Mucosa of rectum (tissue), 2 donors: ENCODE measurements at regions not wholly inside any gene's neighbourhood (a gene's known extent, or its start where the extent isn't known, plus 50 kb on each side); places are given as distances from the start of the nearest gene placed in this dataset.

ENCODE experiments used
- H3K27ac ChIP-seq, 2 donors: one replicate each; pipeline ENCODE4 v1.7.0; 2013; ENCODE audit warnings: inconsistent platforms in 2 of 2, low read depth in 2 of 2, low read length in 2 of 2
- H3K27me3 ChIP-seq, 2 donors: one replicate each; pipeline ENCODE4 v1.7.0; 2013; ENCODE audit warnings: low read length in 2 of 2; ENCODE audit not compliant: control insufficient read depth in 2 of 2, insufficient read depth in 2 of 2
- H3K36me3 ChIP-seq, 2 donors: one replicate each; pipeline ENCODE4 v1.7.0; 2013; ENCODE audit warnings: low read length in 2 of 2; ENCODE audit not compliant: control insufficient read depth in 2 of 2, insufficient read depth in 2 of 2
- H3K4me1 ChIP-seq, 2 donors: one replicate each; pipeline ENCODE4 v1.7.0; 2013; ENCODE audit warnings: low read length in 2 of 2, mild to moderate bottlenecking in 1 of 2; ENCODE audit not compliant: control insufficient read depth in 2 of 2, insufficient read depth in 2 of 2
- H3K4me3 ChIP-seq, 2 donors: one replicate each; pipeline ENCODE4 v1.7.0; 2013; ENCODE audit warnings: low read length in 2 of 2
- H3K9ac ChIP-seq, 2 donors: one replicate each; pipeline ENCODE4 v1.7.0; 2013; ENCODE audit warnings: low read length in 2 of 2, low read depth in 1 of 2, mild to moderate bottlenecking in 1 of 2
- H3K9me3 ChIP-seq, 2 donors: one replicate each; pipeline ENCODE4 v1.7.0; 2013; ENCODE audit warnings: low read length in 2 of 2; ENCODE audit not compliant: control insufficient read depth in 2 of 2
- donor health status: healthy.
- donor health status: Normal muscosa, but diverticular disease.

GRCh38 chr6:119598883-119599282, 249.3 kb upstream of the MAN1A1 start:
- no peaks in the 10 kb centered on the region for H3K4me1 ChIP-seq
- H3K36me3 ChIP-seq: no peaks in the 10 kb centered on the region
- no peak overlapping the region for H3K9ac ChIP-seq
- H3K27ac ChIP-seq: no peak overlapping the region
- no peaks in the 10 kb centered on the region for H3K9me3 ChIP-seq
- H3K27me3 ChIP-seq: no peaks in the 10 kb centered on the region
- no peak overlapping the region for H3K4me3 ChIP-seq

GRCh38 chr6:119594907-119595306, 245.3 kb upstream of the MAN1A1 start:
- H3K27me3 ChIP-seq: no peaks in the 10 kb centered on the region
- no peaks in the 10 kb centered on the region for H3K9me3 ChIP-seq
- no peak overlapping the region for H3K4me3 ChIP-seq
- no peaks in the 10 kb centered on the region for H3K4me1 ChIP-seq
- no peaks in the 10 kb centered on the region for H3K36me3 ChIP-seq
- H3K27ac ChIP-seq: no peak overlapping the region
- H3K9ac ChIP-seq: no peak overlapping the region

GRCh38 chr6:119591235-119591634, 241.7 kb upstream of the MAN1A1 start:
- no peaks in the 10 kb centered on the region for H3K36me3 ChIP-seq
- no peaks in the 10 kb centered on the region for H3K9me3 ChIP-seq
- H3K27me3 ChIP-seq: no peaks in the 10 kb centered on the region
- H3K4me1 ChIP-seq: no peaks in the 10 kb centered on the region
- H3K27ac ChIP-seq: no peak overlapping the region
- no peak overlapping the region for H3K4me3 ChIP-seq
- no peak overlapping the region for H3K9ac ChIP-seq

- H3K4me3 ChIP-seq: no peak overlapping the region
- no peaks in the 10 kb centered on the region for H3K27me3 ChIP-seq
- no peaks in the 10 kb centered on the region for H3K4me1 ChIP-seq
- no peak overlapping the region for H3K9ac ChIP-seq
- H3K27ac ChIP-seq: no peak overlapping the region
- H3K36me3 ChIP-seq: no peaks in the 10 kb centered on the region
- no peaks in the 10 kb centered on the region for H3K9me3 ChIP-seq
Measured at GRCh38 chr6:119590066-119590465, 240.5 kb upstream of the MAN1A1 start.

GRCh38 chr6:119587537-119587936, 238.0 kb upstream of the MAN1A1 start:
- Histone ChIP-seq H3K4me1 (no peaks in the 10 kb centered on the region), H3K4me3 (no peak overlapping the region)

GRCh38 chr6:119586250-119586882, 236.8 kb upstream of the MAN1A1 start:
- Histone ChIP-seq H3K27ac (no peak overlapping the region), H3K27me3 (no peaks in the 10 kb centered on the region), H3K36me3 (no peaks in the 10 kb centered on the region), H3K4me3 (no peak overlapping the region), H3K9me3 (no peaks in the 10 kb centered on the region), H3K4me1 (no peaks in the 10 kb centered on the region), H3K9ac (no peak overlapping the region)

More at GRCh38 chr6:119587537-119587936, 238.0 kb upstream of the MAN1A1 start:
- no peak overlapping the region for H3K9ac ChIP-seq
- H3K9me3 ChIP-seq: no peaks in the 10 kb centered on the region
- no peaks in the 10 kb centered on the region for H3K27me3 ChIP-seq
- no peaks in the 10 kb centered on the region for H3K36me3 ChIP-seq
- no peak overlapping the region for H3K27ac ChIP-seq

GRCh38 chr6:119584088-119584487, 234.5 kb upstream of the MAN1A1 start:
- H3K27me3 ChIP-seq: no peaks in the 10 kb centered on the region
- H3K27ac ChIP-seq: no peak overlapping the region
- H3K4me1 ChIP-seq: no peaks in the 10 kb centered on the region
- H3K9me3 ChIP-seq: no peaks in the 10 kb centered on the region
- H3K36me3 ChIP-seq: no peaks in the 10 kb centered on the region
- no peak overlapping the region for H3K9ac ChIP-seq
- no peak overlapping the region for H3K4me3 ChIP-seq

GRCh38 chr6:119581220-119581619, 231.7 kb upstream of the MAN1A1 start:
- no peak overlapping the region for H3K9ac ChIP-seq

GRCh38 chr6:119575721-119576120, 226.2 kb upstream of the MAN1A1 start:
- Histone ChIP-seq H3K27me3 (no peaks in the 10 kb centered on the region), H3K4me1 (no peaks in the 10 kb centered on the region), H3K9ac (no peak overlapping the region), H3K9me3 (no peaks in the 10 kb centered on the region), H3K4me3 (no peak overlapping the region), H3K36me3 (no peaks in the 10 kb centered on the region), H3K27ac (no peak overlapping the region)

More at GRCh38 chr6:119581220-119581619, 231.7 kb upstream of the MAN1A1 start:
- Histone ChIP-seq H3K36me3 (no peaks in the 10 kb centered on the region), H3K27ac (no peak overlapping the region), H3K4me1 (no peaks in the 10 kb centered on the region), H3K9me3 (no peaks in the 10 kb centered on the region), H3K27me3 (no peaks in the 10 kb centered on the region), H3K4me3 (no peak overlapping the region)

- Histone ChIP-seq H3K36me3 (no peaks in the 10 kb centered on the region), H3K27ac (no peak overlapping the region), H3K9me3 (no peaks in the 10 kb centered on the region), H3K4me1 (no peaks in the 10 kb centered on the region), H3K27me3 (no peaks in the 10 kb centered on the region), H3K9ac (no peak overlapping the region), H3K4me3 (no peak overlapping the region)
Measured at GRCh38 chr6:119568580-119568979, 219.0 kb upstream of the MAN1A1 start.
